HepG2 (cell line): ENCODE measurements at regions not wholly inside any gene's neighbourhood (a gene's known extent, or its start where the extent isn't known, plus 50 kb on each side); places are given as distances from the start of the nearest gene placed in this dataset.

ENCODE experiments used
- ATAC-seq: fragments of 200-7000 bp; cut with Tn5 transposase; 3 replicates; pipeline ENCODE4 v1.9.1; 2020; ENCODE audit warnings: mild to moderate bottlenecking, moderate library complexity
- BruUV-seq: library from RNA; stranded (reverse); fragments of 400-500 nt; replicated peaks from 2 replicates; lab custom pipeline; 2021; lab: Mats Ljungman, UMichigan
- CTCF ChIA-PET: fragments of 300-600 bp; formaldehyde crosslinking; extraction: SDS; loops from one replicate; lab custom pipeline; 2021; ENCODE audit warnings: low total read pairs, inconsistent platforms, low intra/inter-chr PET ratio; lab: Yijun Ruan, JAX
- POLR2A ChIA-PET: fragments of 350-600 bp; sonication (Branson Sonifier 250); formaldehyde crosslinking; loops from one replicate; lab custom pipeline; 2020; ENCODE audit warnings: antibody characterized with exemption, inconsistent platforms; lab: Yijun Ruan, JAX
- DNase-seq: peaks from one replicate; pipeline ENCODE4 v3.0.0-alpha.2; 2015; ENCODE audit warnings: low spot score
- FAIRE-seq: peaks from 3 replicates; lab custom pipeline; 2011; peaks lifted over from hg19 to GRCh38; lab: Jason Lieb, UNC
- H2AFZ ChIP-seq: one replicate; pipeline ENCODE4 v1.6.1; 2011; ENCODE audit warnings: low read length, inconsistent platforms
- H3K27ac ChIP-seq: fragments of 300-600 bp; 3 replicates; pipeline ENCODE4 v1.8.0; 2011; ENCODE audit warnings: mixed run types, mild to moderate bottlenecking, mixed read lengths, low read length, inconsistent platforms; ENCODE audit not compliant: insufficient read depth; ENCODE audit errors: extremely low read length
- H3K27me3 ChIP-seq, 2 experiments: fragments of 200-600 bp in 1 of 2; 2 replicates in 1 of 2; 3 replicates in 1 of 2; pipeline versions ENCODE4 v1.6.0 to v1.8.0; 2011; ENCODE audit warnings: low read length in 2 of 2, mild to moderate bottlenecking in 2 of 2, moderate library complexity in 2 of 2, inconsistent platforms in 1 of 2; ENCODE audit not compliant: insufficient read depth in 2 of 2, control insufficient read depth in 1 of 2
- H3K36me3 ChIP-seq, 2 experiments: fragments of 200-600 bp in 1 of 2; replicated peaks in 1 of 2; 2 replicates in 1 of 2; 3 replicates in 1 of 2; pipeline versions ENCODE4 v1.5.1 to v1.8.0; 2011; ENCODE audit warnings: low read length in 2 of 2, inconsistent platforms in 1 of 2; ENCODE audit not compliant: insufficient read depth in 2 of 2, control insufficient read depth in 1 of 2
- H3K4me1 ChIP-seq: 2 replicates; pipeline ENCODE4 v1.5.1; 2012; ENCODE audit warnings: low read length, inconsistent platforms; ENCODE audit not compliant: insufficient read depth
- H3K4me2 ChIP-seq: 2 replicates; pipeline ENCODE4 v1.6.0; 2011; ENCODE audit warnings: low read depth, low read length, inconsistent platforms
- H3K4me3 ChIP-seq, 3 experiments: fragments of 200-600 bp in 1 of 3; sonication (generic), shearing (Covaris generic) in 1 of 3; replicated peaks in 1 of 3; 2 replicates each; pipeline ENCODE4 v1.5.1; 2011 to 2016; ENCODE audit warnings: low read length in 3 of 3, inconsistent platforms in 2 of 3, low read depth in 2 of 3, mild to moderate bottlenecking in 2 of 3, control low read depth in 1 of 3, mixed read lengths in 1 of 3; ENCODE audit not compliant: insufficient read depth in 1 of 3
- H3K79me2 ChIP-seq: one replicate; pipeline ENCODE4 v1.6.1; 2011; ENCODE audit warnings: low read length, inconsistent platforms; ENCODE audit not compliant: insufficient read depth
- H3K9ac ChIP-seq: 2 replicates; pipeline ENCODE4 v1.6.0; 2011; ENCODE audit warnings: mild to moderate bottlenecking, low read depth, low read length, inconsistent platforms; ENCODE audit not compliant: insufficient read depth
- H3K9me3 ChIP-seq: 2 replicates; pipeline ENCODE4 v1.5.1; 2012; ENCODE audit warnings: mild to moderate bottlenecking, low read length
- H4K20me1 ChIP-seq: 2 replicates; pipeline ENCODE4 v1.6.0; 2011; ENCODE audit warnings: inconsistent platforms, mild to moderate bottlenecking, low read length, moderate library complexity; ENCODE audit not compliant: insufficient read depth
- FOXO1 ChIP-seq: sonication (generic); formaldehyde crosslinking; IDR thresholded peaks from 2 replicates; pipeline ENCODE4 v1.4.0; 2020; ENCODE audit warnings: missing genetic modification reagents
- POLR2AphosphoS2 ChIP-seq: IDR thresholded peaks from 2 replicates; pipeline ENCODE4 v1.6.1; 2011; ENCODE audit warnings: low read depth, low read length, improper control_type of control experiment
- RBFOX2 ChIP-seq: fragments of 200-400 bp; formaldehyde crosslinking; IDR thresholded peaks from 2 replicates; pipeline ENCODE4 v1.6.1; 2017; ENCODE audit warnings: low read depth, mild to moderate bottlenecking, low read length
- SP140L ChIP-seq: sonication (generic); formaldehyde crosslinking; IDR thresholded peaks from 2 replicates; pipeline ENCODE4 v1.4.0; 2020; ENCODE audit warnings: missing genetic modification reagents, borderline replicate concordance
- XBP1 ChIP-seq: sonication (generic); formaldehyde crosslinking; IDR thresholded peaks from 2 replicates; pipeline ENCODE4 v1.5.0; 2020; ENCODE audit warnings: missing genetic modification reagents
- ZNF260 ChIP-seq: sonication (generic); formaldehyde crosslinking; IDR thresholded peaks from 2 replicates; pipeline ENCODE4 v1.4.0; 2020; ENCODE audit warnings: missing genetic modification reagents, low read depth, mild to moderate bottlenecking, borderline replicate concordance
- ZNF562 ChIP-seq: sonication (generic); formaldehyde crosslinking; IDR thresholded peaks from 2 replicates; pipeline ENCODE4 v1.8.0; 2022; ENCODE audit warnings: missing genetic modification reagents, borderline replicate concordance
- WGBS: methylation state at CpG from one replicate; pipeline ENCODE4 v1.1.6; 2017; ENCODE audit warnings: low lambda C conversion rate; 5-methylcytosine and 5-hydroxymethylcytosine counted together
- in situ Hi-C: cut with HindIII; loops from 2 replicates; pipeline ENCODE4 v1.10.0; 2017; ENCODE audit warnings: low pct_unique_long_range_greater_than_20kb; ENCODE audit not compliant: extremely low pct_ligation_motif_present
- intact Hi-C: fragments of 100-400 bp; cut with micrococcal nuclease; formaldehyde crosslinking; loops from one replicate; pipeline ENCODE4 v1.10.0; 2022; ENCODE audit not compliant: unreplicated experiment
- TF ChIP-seq, protein P1 (sequence below): sonication (generic); formaldehyde crosslinking; IDR thresholded peaks from 2 replicates; pipeline ENCODE4 v1.5.0; 2020; ENCODE audit warnings: missing genetic modification reagents, mild to moderate bottlenecking, borderline replicate concordance
- TF ChIP-seq, protein P2 (sequence below): sonication (generic); formaldehyde crosslinking; IDR thresholded peaks from 2 replicates; pipeline ENCODE4 v1.9.0; 2021; ENCODE audit warnings: missing genetic modification reagents, borderline replicate concordance

DNA sequence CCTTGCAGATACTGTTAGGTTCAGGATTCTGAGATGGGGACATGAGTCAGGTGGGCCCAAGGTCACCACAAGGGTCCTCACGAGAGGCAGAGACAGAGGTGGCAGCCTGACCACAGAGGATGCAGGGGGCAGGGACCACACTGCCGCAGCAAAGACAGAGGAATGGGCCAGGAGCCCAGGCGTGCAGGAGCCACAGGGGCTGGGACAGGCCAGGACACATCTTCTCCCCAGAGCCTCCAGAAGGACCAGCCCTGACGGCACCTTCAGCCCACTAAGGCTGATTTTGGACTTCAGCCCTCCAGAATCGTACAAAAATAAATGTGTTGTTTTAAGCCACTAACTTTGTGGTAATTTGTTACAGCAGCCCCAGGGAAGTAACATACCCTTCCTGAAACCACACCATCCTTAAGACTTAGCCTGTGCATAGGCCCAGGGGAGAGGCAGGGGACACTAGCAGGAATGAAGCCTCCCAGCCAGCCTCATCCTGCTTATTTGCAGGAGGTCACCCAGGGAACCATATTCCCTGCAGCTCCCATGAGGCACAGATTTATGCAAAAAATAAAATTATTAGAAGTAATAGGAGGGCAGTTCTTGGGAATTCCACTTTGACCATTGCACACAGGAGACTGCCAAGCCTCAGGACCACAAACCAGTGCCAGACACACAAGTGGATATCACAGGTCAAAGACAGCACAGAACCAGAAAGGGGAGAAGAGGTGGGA is 119.3 kb upstream of the CST7 start:
- Histone ChIP-seq H2AFZ (no peak overlapping the region), H3K4me1 (no peaks in the 10 kb centered on the region), H3K79me2 (no peaks in the 10 kb centered on the region), H3K4me2 (no peak overlapping the region), H3K4me3 (no peak overlapping the region), H4K20me1 (no peaks in the 10 kb centered on the region), H3K27ac (no peak overlapping the region), H3K9ac (no peak overlapping the region), H3K36me3 (no peaks in the 10 kb centered on the region), H3K27me3 (peaks cover 2% of the 10 kb centered on the region in 2 experiments; a peak in 1 of 5 replicates), H3K9me3 (no peaks in the 10 kb centered on the region)
- WGBS: 11% methylated on average over 5 of the region's 5 CpGs
- in situ Hi-C loops: loop anchor here (10.0 kb wide), 1 partner anchor 65 kb away; no protein-coding TSS in a partner anchor
- TF ChIP-seq FOXO1 (CRISPR knock-in tag) (no peak), ZNF562 (CRISPR knock-in tag) (no peak), SP140L (CRISPR knock-in tag) (no peak), ZNF260 (CRISPR knock-in tag) (no peak), RBFOX2 (no peak), XBP1 (CRISPR knock-in tag) (no peak), POLR2AphosphoS2 (no peak)
- TF ChIP-seq, protein P1, sequence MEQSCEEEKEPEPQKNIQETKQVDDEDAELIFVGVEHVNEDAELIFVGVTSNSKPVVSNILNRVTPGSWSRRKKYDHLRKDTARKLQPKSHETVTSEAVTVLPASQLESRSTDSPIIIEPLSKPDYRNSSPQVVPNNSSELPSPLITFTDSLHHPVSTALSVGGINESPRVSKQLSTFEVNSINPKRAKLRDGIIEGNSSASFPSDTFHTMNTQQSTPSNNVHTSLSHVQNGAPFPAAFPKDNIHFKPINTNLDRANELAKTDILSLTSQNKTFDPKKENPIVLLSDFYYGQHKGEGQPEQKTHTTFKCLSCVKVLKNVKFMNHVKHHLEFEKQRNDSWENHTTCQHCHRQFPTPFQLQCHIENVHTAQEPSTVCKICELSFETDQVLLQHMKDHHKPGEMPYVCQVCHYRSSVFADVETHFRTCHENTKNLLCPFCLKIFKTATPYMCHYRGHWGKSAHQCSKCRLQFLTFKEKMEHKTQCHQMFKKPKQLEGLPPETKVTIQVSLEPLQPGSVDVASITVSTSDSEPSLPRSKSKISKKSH (CRISPR knock-in tag): no peak
- TF ChIP-seq, protein P2, sequence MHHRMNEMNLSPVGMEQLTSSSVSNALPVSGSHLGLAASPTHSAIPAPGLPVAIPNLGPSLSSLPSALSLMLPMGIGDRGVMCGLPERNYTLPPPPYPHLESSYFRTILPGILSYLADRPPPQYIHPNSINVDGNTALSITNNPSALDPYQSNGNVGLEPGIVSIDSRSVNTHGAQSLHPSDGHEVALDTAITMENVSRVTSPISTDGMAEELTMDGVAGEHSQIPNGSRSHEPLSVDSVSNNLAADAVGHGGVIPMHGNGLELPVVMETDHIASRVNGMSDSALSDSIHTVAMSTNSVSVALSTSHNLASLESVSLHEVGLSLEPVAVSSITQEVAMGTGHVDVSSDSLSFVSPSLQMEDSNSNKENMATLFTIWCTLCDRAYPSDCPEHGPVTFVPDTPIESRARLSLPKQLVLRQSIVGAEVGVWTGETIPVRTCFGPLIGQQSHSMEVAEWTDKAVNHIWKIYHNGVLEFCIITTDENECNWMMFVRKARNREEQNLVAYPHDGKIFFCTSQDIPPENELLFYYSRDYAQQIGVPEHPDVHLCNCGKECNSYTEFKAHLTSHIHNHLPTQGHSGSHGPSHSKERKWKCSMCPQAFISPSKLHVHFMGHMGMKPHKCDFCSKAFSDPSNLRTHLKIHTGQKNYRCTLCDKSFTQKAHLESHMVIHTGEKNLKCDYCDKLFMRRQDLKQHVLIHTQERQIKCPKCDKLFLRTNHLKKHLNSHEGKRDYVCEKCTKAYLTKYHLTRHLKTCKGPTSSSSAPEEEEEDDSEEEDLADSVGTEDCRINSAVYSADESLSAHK (CRISPR knock-in tag): no peak
- ChIA-PET CTCF (no interaction called here), POLR2A (no interaction called here)
- intact Hi-C loops: no loop called here
- no TSS peak for BruUV-seq
- peak; percentile 22 for ATAC-seq
- FAIRE-seq: no peak
- DNase-seq: no peak
